Neural cell (in vitro differentiated cells): ENCODE measurements at regions not wholly inside any gene's neighbourhood (a gene's known extent, or its start where the extent isn't known, plus 50 kb on each side); places are given as distances from the start of the nearest gene placed in this dataset.

Experiments used
- H2AFZ ChIP-seq: fragments of 200-600, 300-800 bp; sonication (generic), shearing (Covaris generic); 2 replicates; pipeline ENCODE4 v1.6.0; 2014; ENCODE audit warnings: low read depth, mild to moderate bottlenecking, antibody characterized with exemption, low read length, moderate library complexity
- H3F3A ChIP-seq: fragments of 200-600 bp; shearing (Covaris generic); 2 replicates; pipeline ENCODE4 v1.6.1; 2016; ENCODE audit warnings: mild to moderate bottlenecking, moderate library complexity, mixed read lengths, antibody characterized with exemption, low read length; ENCODE audit not compliant: insufficient read depth, poor library complexity, severe bottlenecking
- H3K27ac ChIP-seq: fragments of 200-600, 300-800 bp; sonication (generic), shearing (Covaris generic); 2 replicates; pipeline ENCODE4 v1.5.1; 2014; ENCODE audit warnings: mild to moderate bottlenecking, low read length, moderate library complexity
- H3K27me3 ChIP-seq: fragments of 300-800, 200-600 bp; sonication (generic), shearing (Covaris generic); 2 replicates; pipeline ENCODE4 v1.6.0; 2014; ENCODE audit warnings: mild to moderate bottlenecking, low read depth, low read length, moderate library complexity; ENCODE audit not compliant: insufficient read depth
- H3K36me3 ChIP-seq: fragments of 300-800, 200-600 bp; sonication (generic), shearing (Covaris generic); 2 replicates; pipeline ENCODE4 v1.5.1; 2014; ENCODE audit warnings: mild to moderate bottlenecking, antibody characterized with exemption, low read length, moderate library complexity; ENCODE audit not compliant: insufficient read depth
- H3K4me2 ChIP-seq: fragments of 300-800, 200-600 bp; sonication (generic), shearing (Covaris generic); 2 replicates; pipeline ENCODE4 v1.6.0; 2014; ENCODE audit warnings: mild to moderate bottlenecking, low read length
- H3K4me3 ChIP-seq: fragments of 300-800, 200-600 bp; sonication (generic), shearing (Covaris generic); 2 replicates; pipeline ENCODE4 v1.5.1; 2014; ENCODE audit warnings: mild to moderate bottlenecking, low read length, moderate library complexity
- H3K79me2 ChIP-seq: fragments of 200-600 bp; shearing (Covaris generic); replicated peaks from 2 replicates; pipeline ENCODE4 v1.6.0; 2014; ENCODE audit warnings: mild to moderate bottlenecking, low read length, moderate library complexity; ENCODE audit not compliant: insufficient read depth
- H3K9ac ChIP-seq: fragments of 300-800, 200-600 bp; sonication (generic), shearing (Covaris generic); 2 replicates; pipeline ENCODE4 v1.6.1; 2016; ENCODE audit warnings: mild to moderate bottlenecking, low read length, mixed read lengths
- H3K9me2 ChIP-seq: fragments of 200-600 bp; shearing (Covaris generic); 2 replicates; pipeline ENCODE4 v1.6.1; 2016; ENCODE audit warnings: mild to moderate bottlenecking, low read length, mixed read lengths; ENCODE audit not compliant: insufficient read depth
- H3K9me3 ChIP-seq: fragments of 200-600, 300-800 bp; sonication (generic), shearing (Covaris generic); 2 replicates; pipeline ENCODE4 v1.6.1; 2016; ENCODE audit warnings: mild to moderate bottlenecking, mixed run types, low read length, moderate library complexity, mixed read lengths
- H4K20me1 ChIP-seq: fragments of 200-600 bp; shearing (Covaris generic); 2 replicates; pipeline ENCODE4 v1.6.1; 2016; ENCODE audit warnings: mild to moderate bottlenecking, mixed run types; ENCODE audit not compliant: insufficient read depth
- EP300 ChIP-seq: fragments of 450-650 bp; conservative IDR thresholded peaks from 2 replicates; pipeline ENCODE4 v1.6.1; 2014; ENCODE audit warnings: antibody characterized with exemption, mild to moderate bottlenecking, moderate library complexity; ENCODE audit not compliant: poor library complexity, severe bottlenecking
- EZH2 ChIP-seq: fragments of 200-600, 300-800 bp; shearing (Covaris generic), sonication (generic); IDR thresholded peaks from 2 replicates; pipeline ENCODE4 v1.6.1; 2014; ENCODE audit warnings: antibody characterized with exemption, low read length, borderline replicate concordance, mild to moderate bottlenecking; ENCODE audit not compliant: insufficient read depth, poor library complexity, severe bottlenecking
- MXI1 ChIP-seq: fragments of 450-650 bp; conservative IDR thresholded peaks from 2 replicates; pipeline ENCODE4 v1.6.1; 2014; ENCODE audit warnings: antibody characterized with exemption, mild to moderate bottlenecking; ENCODE audit not compliant: poor library complexity, severe bottlenecking
- POLR2AphosphoS5 ChIP-seq: IDR thresholded peaks from 2 replicates; pipeline ENCODE4 v1.6.1; 2012
- RAD21 ChIP-seq: fragments of 450-650 bp; conservative IDR thresholded peaks from 2 replicates; pipeline ENCODE4 v1.6.1; 2014; ENCODE audit warnings: antibody characterized with exemption, mild to moderate bottlenecking, moderate library complexity
- REST ChIP-seq: IDR thresholded peaks from 2 replicates; pipeline ENCODE4 v1.6.1; 2012; ENCODE audit warnings: borderline replicate concordance
- SMC3 ChIP-seq: fragments of 450-650 bp; conservative IDR thresholded peaks from 2 replicates; pipeline ENCODE4 v1.6.1; 2014; ENCODE audit warnings: antibody characterized with exemption, mild to moderate bottlenecking, moderate library complexity; ENCODE audit not compliant: poor library complexity
- TAF1 ChIP-seq: IDR thresholded peaks from 2 replicates; pipeline ENCODE4 v1.6.1; 2012; ENCODE audit warnings: low read depth

- no peaks in the 10 kb centered on the region for H3K9me2 ChIP-seq
- H3K36me3 ChIP-seq = no peaks in the 10 kb centered on the region
- no peaks in the 10 kb centered on the region for H3K27me3 ChIP-seq
- H3K4me3 ChIP-seq = no peak overlapping the region
- H3K9me3 ChIP-seq = peaks cover 4% of the 10 kb centered on the region
- H3K79me2 ChIP-seq = no peaks in the 10 kb centered on the region
- H4K20me1 ChIP-seq = no peaks in the 10 kb centered on the region
- H2AFZ ChIP-seq = no peak overlapping the region
- no peak overlapping the region for H3K27ac ChIP-seq
- H3F3A ChIP-seq = no peaks in the 10 kb centered on the region
- H3K9ac ChIP-seq = no peak overlapping the region
- H3K4me2 ChIP-seq = no peak overlapping the region
- TF ChIP-seq POLR2AphosphoS5 (no peak), RAD21 (no peak), MXI1 (no peak), EZH2 (no peak), TAF1 (no peak), REST (no peak), SMC3 (no peak), EP300 (no peak)
Observed at GRCh38 chr3:162435750-162436149, 939.1 kb downstream of the OTOL1 start.

- Histone ChIP-seq H3K36me3 (no peaks in the 10 kb centered on the region), H3K79me2 (no peaks in the 10 kb centered on the region), H3K27me3 (no peaks in the 10 kb centered on the region), H3K9ac (no peak overlapping the region), H3K9me3 (peaks cover 4% of the 10 kb centered on the region), H3K27ac (no peak overlapping the region), H3F3A (no peaks in the 10 kb centered on the region), H3K4me3 (no peak overlapping the region), H4K20me1 (no peaks in the 10 kb centered on the region), H2AFZ (no peak overlapping the region), H3K9me2 (no peaks in the 10 kb centered on the region), H3K4me2 (no peak overlapping the region)
- no peak for TF ChIP-seq REST
Observed at GRCh38 chr3:162436826-162437225, 940.2 kb downstream of the OTOL1 start.
